HG03442 (cell line): ENCODE measurements at regions not wholly inside any gene's neighbourhood (a gene's known extent, or its start where the extent isn't known, plus 50 kb on each side); places are given as distances from the start of the nearest gene placed in this dataset.

Experiments
- ATAC-seq: cut with Tn5 transposase; IDR thresholded peaks from one replicate; pipeline ENCODE4 v1.9.1; 2021; ENCODE audit warnings: mild to moderate bottlenecking, moderate library complexity; ENCODE audit not compliant: unreplicated experiment

DNA sequence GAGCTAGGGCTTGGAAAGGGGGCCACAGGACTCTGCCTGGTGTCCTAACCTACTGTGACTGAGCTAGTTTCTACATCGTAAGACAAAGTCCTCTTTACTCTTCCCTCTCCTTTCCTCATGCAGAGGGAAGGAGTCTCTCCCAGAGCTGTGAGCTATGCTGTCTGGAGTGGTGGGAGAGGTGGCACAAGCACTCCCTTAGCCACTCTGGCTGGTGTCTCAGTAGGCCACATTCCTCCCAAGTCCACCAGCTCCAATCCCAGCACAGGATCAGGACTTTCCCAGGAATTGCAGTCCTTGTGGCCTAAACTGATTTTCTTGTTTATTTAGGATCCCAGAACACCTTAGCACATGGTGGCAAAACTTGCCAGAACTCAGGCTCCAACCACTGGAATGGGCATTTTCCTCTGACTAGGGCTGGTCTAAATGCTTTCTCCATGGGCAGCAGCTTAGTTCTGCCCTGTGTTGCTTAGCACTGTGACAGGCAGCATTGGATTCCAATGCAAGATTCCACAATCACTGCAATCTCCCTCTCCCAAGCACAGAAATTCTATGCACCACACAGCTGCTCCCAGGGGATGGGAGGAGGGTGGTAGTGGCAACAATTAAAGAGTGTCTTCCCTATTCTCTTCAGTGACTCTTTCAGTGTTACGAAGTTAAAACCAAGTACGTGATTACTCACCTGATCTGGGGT lies 733.3 kb downstream of the HACE1 start:
- ATAC-seq: no peak

DNA sequence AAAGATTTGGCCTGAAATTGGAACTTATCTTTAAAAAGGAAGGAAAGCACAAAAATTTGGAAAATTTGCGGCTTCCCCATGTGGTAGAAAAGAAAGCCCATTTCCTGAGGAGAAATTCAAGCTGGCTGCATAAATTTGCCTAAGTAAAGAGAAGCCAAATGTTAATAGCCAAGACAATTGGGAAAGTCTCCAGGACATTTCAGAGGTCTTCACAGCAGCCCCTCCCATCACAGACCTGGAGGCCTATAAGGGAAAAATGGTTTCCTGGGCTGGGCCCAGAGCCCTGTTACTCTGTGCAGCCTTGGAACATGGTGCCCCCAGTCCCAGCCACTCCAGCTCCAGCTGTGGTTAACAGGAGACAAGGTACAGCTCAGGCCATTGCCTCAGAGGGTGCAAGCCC lies 736.5 kb downstream of the HACE1 start:
- ATAC-seq: no peak

DNA sequence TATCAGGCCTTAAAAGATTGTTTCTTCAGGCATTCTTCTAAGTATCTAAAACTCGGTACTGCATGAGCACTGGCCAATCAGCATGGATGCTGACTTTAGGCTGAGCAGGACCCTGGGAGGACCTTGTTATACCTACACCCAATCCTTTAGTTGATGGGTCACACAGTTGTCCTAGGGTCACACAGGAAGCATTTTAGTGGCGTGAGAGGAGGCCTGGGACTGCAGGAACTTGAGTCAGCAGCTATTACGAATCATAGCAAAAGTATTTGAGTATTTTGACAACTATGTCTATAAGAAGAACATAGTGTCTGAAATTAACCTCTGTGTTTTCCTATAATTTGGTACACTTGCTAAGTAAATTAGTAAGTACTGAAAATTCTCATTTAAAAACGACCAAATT lies 741.4 kb downstream of the HACE1 start:
- no peak for ATAC-seq

GRCh38 chr6:104109806-104110205 lies 749.9 kb downstream of the HACE1 start:
- ATAC-seq: no peak

DNA sequence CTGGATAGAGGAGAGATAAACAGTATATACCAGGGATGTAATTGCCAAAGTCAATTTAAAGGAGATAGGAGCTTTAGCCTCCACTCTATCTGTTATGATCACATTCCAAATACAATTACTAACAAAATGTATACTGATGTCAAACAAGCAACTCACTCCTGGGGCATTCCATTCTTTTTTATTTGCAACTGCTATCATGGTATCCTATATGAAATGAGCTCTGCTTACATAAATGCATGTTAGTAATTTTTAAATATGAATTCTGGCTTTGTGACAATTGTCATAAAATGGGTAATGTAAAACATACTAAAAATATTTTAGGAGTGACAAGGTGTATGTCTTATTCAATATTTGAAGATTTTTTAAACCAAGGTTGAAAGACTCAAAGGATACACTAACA lies 751.1 kb downstream of the HACE1 start:
- ATAC-seq: no peak

DNA sequence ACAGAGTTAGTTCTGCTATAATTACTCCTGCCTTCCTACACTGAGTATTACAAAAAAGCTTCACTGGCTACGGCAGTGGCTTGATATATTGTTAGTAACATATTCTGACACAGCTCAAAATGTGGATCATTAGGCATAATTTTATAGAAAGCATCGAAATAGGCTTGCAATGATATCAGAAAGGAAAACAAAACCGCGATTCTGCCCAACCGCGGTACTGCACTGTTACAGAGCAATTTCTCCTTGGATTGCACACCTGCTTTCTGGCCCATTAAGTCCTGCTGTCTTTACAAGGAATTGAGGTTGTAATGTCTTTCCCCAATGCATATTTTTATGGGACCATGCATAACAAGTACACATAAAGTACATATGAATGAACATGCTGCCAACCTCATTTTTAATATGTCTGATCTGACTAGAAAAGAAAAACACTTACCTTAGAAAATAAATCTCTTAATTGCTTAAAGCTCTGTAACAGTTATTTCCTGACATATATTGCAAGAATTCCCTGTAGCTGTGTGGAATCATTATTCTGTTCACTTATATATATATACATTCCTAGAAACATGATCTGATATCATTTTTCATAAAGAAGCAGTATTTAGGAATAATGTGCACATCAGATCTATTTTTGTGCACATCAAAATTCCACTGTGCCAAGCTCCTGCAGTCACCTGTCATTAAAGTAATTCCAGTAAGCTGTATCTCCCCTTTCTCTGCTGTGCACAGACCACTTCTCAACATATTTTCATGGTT lies 763.9 kb downstream of the HACE1 start:
- no peak for ATAC-seq

DNA sequence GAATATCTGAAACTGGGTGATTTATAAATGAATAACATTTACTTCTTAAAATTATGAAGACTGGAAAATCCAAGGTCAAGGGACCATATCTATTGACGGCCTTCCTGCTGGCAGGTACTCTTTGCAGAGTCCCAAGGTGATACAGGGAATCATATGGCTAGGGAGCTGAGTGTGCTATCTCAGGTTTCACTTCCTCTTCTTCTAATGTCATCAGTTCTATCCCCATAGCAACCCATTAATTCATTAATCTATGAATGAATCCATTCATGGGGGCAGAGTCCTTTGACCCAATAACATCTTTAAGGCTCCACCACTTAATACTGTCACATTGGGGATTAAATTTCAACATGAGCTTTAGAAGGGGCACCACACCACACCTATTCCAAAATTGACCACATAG lies 772.0 kb downstream of the HACE1 start:
- no peak for ATAC-seq

- no peak for ATAC-seq
These were observed 791.4 kb downstream of the HACE1 start for GRCh38 chr6:104068281-104068680.

GRCh38 chr6:104064876-104065275 lies 794.8 kb downstream of the HACE1 start:
- ATAC-seq: no peak

GRCh38 chr6:104050455-104050854 lies 809.3 kb downstream of the HACE1 start:
- no peak for ATAC-seq

- no peak for ATAC-seq
These were observed 813.3 kb downstream of the HACE1 start for GRCh38 chr6:104046426-104046825.

GRCh38 chr6:104031346-104031745 lies 828.4 kb downstream of the HACE1 start:
- ATAC-seq: no peak

DNA sequence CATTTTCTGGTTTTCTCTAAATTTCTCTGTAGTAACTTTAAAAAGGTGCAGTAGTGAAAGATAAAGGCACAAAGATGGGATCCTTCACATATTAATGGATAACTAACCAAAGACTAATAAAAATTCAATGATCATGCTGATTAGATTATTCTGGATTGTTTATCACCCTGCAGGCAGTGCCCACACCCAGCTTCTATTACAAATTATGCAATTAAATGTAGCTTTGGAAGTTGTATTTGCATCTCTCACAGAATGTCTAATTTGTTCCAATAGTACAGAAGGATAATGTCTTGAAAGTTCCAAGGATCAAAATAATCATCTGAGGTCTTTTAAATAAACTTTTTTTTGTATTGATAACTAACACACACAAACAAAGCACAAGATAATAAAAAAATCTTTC lies 837.6 kb downstream of the HACE1 start:
- no peak for ATAC-seq

- no peak for ATAC-seq
These were observed 840.5 kb downstream of the HACE1 start for GRCh38 chr6:104019075-104019753.

DNA sequence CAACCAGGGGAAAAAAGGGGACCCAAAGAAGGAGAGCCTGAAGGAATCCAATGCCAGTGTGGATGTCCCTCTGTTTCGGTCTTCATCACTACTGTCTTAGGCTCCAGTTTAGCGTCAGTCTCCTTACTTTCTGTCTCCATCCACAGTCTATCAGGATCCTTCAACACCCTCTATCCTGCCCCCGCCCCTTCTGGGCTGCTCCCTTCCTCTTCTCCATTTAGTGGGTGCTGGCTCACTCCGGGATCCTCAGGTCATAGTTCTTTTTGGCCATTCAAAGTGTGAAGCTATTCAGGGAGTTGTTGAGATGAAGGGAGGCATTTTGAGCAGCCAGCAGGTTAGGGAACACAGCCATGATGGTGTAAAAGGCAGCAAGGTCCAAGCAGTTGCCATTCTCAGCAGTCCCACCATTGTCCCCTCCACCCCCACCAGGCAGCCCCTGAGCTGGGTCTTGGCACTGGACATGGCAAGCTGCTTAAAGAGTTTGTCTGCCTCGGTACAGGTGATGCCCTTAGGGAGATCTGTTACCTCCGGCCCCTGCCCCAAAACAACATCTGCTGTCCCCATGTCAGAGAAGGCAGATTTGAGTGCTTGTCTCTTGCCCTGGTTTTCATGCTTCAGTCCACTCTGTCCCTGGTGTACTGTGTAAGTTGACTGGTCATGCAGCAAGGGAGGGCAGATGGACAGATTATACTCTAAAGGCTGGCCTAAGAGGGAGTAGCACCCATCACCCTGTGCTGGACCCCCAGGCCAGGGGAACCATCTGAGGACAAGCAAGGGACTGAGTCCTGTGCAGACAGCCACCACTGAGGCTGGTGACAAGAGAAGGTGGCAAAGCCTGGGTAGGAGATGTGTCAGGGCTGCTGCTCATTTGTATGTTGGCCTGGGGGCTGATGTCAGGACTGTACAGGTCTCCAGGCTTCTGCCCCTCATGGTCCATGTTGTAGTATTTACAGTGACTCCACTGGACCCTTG lies 842.0 kb downstream of the HACE1 start:
- no peak for ATAC-seq

GRCh38 chr6:104014163-104014959 lies 845.4 kb downstream of the HACE1 start:
- ATAC-seq: no peak

DNA sequence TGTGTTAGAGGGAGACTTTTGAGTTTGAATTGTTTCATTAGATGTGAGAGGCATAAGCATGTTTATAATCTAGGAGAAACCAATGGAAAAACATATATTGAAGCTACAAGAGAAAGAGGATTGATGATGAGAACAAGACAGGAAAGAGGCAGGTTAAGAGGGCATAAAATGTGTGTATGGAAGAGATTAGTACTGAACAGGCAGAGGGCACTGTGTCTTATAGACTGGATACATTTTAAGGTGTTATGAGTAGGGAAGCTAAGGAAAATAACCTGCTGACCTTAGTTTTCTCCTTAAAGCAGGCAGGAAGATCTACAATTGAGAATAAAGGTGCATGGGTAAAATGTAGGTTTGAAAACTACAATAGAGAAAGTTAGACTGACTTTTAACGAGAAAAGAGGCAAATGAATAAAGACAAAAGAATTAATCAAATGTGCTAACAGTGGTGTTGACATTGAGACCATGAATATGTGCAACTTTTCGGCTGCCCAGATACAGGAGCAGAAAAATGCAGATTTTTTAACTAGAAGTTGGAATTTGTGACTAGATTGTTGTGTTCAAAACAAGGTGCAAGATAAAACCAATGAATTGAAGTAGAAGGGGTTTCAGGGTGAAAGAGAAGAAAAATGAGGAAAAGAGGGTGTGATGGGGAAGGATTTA lies 846.3 kb downstream of the HACE1 start:
- ATAC-seq: no peak

GRCh38 chr6:104010897-104011296 lies 848.8 kb downstream of the HACE1 start:
- ATAC-seq: no peak

DNA sequence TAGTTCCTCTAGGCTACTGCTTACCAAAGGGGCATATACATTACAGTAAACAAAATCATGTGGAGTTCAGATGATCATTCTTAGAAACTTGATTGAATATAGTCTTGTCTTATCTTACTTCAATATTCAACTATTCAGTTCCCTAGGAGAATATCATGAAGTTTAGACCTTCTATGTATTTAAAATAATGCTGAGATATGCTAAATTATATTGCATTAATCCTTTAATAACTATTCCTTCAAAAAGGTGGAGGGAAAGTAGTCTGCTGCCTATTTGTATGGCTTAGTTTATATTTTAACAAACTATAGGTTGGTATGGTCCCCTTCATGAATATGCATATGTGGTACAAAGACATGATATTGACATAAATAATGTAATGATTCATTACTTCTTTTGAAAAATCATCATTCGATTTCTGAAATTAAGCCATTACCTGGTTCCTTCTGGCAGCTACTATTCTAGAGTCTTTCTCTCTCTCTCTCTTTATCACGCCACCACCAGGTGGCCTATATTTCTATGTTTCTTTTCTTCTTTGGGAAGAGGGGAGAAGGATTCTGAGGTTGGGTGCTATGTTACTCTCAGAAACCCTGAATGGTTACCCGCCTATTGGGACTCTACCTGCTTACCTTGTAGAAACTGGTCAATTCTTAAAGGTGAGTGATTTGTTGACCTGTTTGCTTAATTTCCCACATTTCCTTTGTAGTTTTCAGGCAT lies 855.8 kb downstream of the HACE1 start:
- ATAC-seq: no peak
